Suprapubic skin (tissue), 4 donors: ENCODE measurements at regions not wholly inside any gene's neighbourhood (a gene's known extent, or its start where the extent isn't known, plus 50 kb on each side); places are given as distances from the start of the nearest gene placed in this dataset.

Source experiments
- DNase-seq, 2 donors: peaks; one replicate each; pipeline ENCODE4 v3.0.0-alpha.2; 2019; ENCODE audit warnings: low spot score in 2 of 2
- H3K27ac ChIP-seq: fragments of 200-600 bp; sonication (generic); one replicate; pipeline ENCODE4 v1.5.1; 2019
- H3K27me3 ChIP-seq: fragments of 200-600 bp; sonication (generic); one replicate; pipeline ENCODE4 v1.5.1; 2019
- H3K36me3 ChIP-seq: fragments of 200-600 bp; sonication (generic); one replicate; pipeline ENCODE4 v1.5.1; 2019
- H3K4me1 ChIP-seq: fragments of 200-600 bp; sonication (generic); one replicate; pipeline ENCODE4 v1.5.1; 2019
- H3K4me3 ChIP-seq: fragments of 200-600 bp; sonication (generic); one replicate; pipeline ENCODE4 v1.5.1; 2019; ENCODE audit warnings: mild to moderate bottlenecking
- H3K9me3 ChIP-seq: fragments of 200-600 bp; sonication (generic); one replicate; pipeline ENCODE4 v1.5.1; 2019
- EP300 ChIP-seq: sonication (generic); formaldehyde crosslinking; IDR thresholded peaks from one replicate; pipeline ENCODE4 v1.6.1; 2017; ENCODE audit warnings: antibody characterized with exemption
- POLR2A ChIP-seq, 2 donors: fragments of 450-650 bp; IDR thresholded peaks; one replicate each; pipeline ENCODE4 v1.6.1; 2017; ENCODE audit warnings: antibody characterized with exemption in 2 of 2, mild to moderate bottlenecking in 2 of 2, moderate library complexity in 2 of 2
- POLR2AphosphoS5 ChIP-seq, 3 donors: sonication (generic); formaldehyde crosslinking; IDR thresholded peaks; one replicate each; pipeline ENCODE4 v1.6.1; 2017; ENCODE audit warnings: antibody characterized with exemption in 3 of 3
- WGBS: methylation state at CpG from one replicate; pipeline ENCODE4 v1.1.5; 2018; 5-methylcytosine and 5-hydroxymethylcytosine counted together
- TF ChIP-seq, protein P1 (sequence below), 2 donors: fragments of 200-600 bp in 1 of 2; fragments of 450-650 bp in 1 of 2; sonication (generic) in 1 of 2; IDR thresholded peaks; one replicate each; pipeline ENCODE4 v1.5.1; 2016 to 2019; ENCODE audit warnings: antibody characterized with exemption in 2 of 2, mild to moderate bottlenecking in 1 of 2, moderate library complexity in 1 of 2

DNA sequence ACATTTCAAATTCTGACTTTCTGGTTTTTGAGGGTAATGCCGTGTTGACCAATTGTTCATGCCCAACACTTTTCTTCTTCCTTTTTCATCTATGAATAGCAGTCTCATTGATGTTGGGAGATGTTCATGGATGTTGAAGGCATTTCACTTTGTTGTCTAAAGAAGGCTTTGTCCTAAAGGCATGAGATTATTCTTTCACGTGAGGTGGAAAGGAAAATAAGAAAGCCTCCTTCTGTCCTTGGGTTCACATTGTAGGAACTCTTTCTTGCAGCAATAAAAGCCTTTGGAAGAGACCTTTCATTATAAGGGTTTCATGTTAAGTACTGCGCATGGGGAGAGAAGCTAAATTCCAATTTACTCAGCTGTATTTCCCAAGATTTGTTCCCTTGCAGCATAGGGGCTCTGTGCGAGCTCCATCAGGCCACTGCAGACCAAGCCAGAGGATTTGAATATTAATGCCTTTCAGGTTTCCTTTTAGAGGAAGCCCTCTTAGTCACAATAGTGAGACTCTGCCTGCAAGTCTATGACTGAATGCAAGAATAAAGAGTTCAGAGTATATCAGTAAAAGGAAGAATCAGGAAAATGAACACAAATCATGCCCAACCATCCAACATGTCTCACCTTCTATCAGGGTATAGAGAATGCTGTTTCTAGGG, 274.6 kb downstream of the TMEM38B start:
- no peak for DNase-seq
- 87% methylated on average over 4 of the region's 4 CpGs for WGBS
- H3K4me1 ChIP-seq: no peaks in the 10 kb centered on the region
- no peak overlapping the region for H3K4me3 ChIP-seq
- TF ChIP-seq POLR2AphosphoS5 (IDR thresholded peaks at IDR 0.05): no peak
- no peak for TF ChIP-seq POLR2A (IDR thresholded peaks at IDR 0.05)
- TF ChIP-seq, protein P1, sequence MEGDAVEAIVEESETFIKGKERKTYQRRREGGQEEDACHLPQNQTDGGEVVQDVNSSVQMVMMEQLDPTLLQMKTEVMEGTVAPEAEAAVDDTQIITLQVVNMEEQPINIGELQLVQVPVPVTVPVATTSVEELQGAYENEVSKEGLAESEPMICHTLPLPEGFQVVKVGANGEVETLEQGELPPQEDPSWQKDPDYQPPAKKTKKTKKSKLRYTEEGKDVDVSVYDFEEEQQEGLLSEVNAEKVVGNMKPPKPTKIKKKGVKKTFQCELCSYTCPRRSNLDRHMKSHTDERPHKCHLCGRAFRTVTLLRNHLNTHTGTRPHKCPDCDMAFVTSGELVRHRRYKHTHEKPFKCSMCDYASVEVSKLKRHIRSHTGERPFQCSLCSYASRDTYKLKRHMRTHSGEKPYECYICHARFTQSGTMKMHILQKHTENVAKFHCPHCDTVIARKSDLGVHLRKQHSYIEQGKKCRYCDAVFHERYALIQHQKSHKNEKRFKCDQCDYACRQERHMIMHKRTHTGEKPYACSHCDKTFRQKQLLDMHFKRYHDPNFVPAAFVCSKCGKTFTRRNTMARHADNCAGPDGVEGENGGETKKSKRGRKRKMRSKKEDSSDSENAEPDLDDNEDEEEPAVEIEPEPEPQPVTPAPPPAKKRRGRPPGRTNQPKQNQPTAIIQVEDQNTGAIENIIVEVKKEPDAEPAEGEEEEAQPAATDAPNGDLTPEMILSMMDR (IDR thresholded peaks at IDR 0.05): no peak
- no peak for TF ChIP-seq EP300
- H3K27me3 ChIP-seq: no peaks in the 10 kb centered on the region
- H3K9me3 ChIP-seq: no peaks in the 10 kb centered on the region
- no peaks in the 10 kb centered on the region for H3K36me3 ChIP-seq
- H3K27ac ChIP-seq: no peak overlapping the region

DNA sequence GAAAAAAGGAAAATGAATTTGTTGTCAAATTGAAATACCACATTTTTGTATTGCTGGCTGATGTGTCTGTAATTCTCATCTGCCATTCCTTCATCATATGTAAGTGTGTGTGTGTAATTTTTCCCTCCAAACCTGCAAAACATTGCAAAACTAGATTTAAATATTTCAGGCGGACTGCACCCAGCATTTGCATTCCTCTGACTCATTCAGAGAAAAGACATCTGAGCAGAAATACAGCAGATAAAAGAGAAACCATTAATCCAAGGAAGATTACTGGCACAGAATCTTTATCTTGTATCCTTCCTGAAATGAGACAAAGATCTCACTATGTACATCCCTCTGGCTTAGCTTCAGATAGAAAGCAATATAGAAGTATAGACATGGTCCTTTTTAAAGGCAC, 275.3 kb downstream of the TMEM38B start:
- H3K4me1 ChIP-seq: no peaks in the 10 kb centered on the region
- no peaks in the 10 kb centered on the region for H3K9me3 ChIP-seq
- no peaks in the 10 kb centered on the region for H3K36me3 ChIP-seq
- 24% methylated on average over 1 of the region's 1 CpG for WGBS
- DNase-seq: no peak
- H3K27me3 ChIP-seq: no peaks in the 10 kb centered on the region
- TF ChIP-seq, protein P1 (IDR thresholded peaks at IDR 0.05): no peak
- no peak for TF ChIP-seq POLR2AphosphoS5 (IDR thresholded peaks at IDR 0.05)
- TF ChIP-seq EP300: no peak
- no peak for TF ChIP-seq POLR2A (IDR thresholded peaks at IDR 0.05)
- H3K27ac ChIP-seq: no peak overlapping the region
- no peak overlapping the region for H3K4me3 ChIP-seq

DNA sequence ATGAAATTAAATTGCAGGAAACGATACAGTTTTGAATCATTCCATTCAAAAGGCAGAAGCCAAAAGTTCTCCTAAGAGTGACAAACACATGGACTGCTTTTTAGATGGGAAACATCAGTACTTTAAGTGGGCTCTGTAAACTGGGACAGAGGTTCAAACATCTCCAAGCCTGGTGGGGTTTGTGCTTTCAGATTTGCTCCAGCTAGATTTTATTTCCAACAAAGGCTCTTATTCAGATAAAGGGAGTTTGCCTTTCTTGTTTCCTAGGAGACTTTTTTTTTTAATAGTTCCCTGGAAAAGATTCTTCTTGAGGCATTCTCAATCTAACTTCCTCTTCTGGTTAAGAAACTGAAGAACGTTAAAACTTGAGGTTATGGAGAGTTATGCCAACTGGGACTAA, 277.6 kb downstream of the TMEM38B start:
- Histone ChIP-seq H3K36me3 (no peaks in the 10 kb centered on the region), H3K27ac (peak overlapping the region; percentile 5), H3K9me3 (no peaks in the 10 kb centered on the region), H3K4me3 (no peak overlapping the region), H3K27me3 (no peaks in the 10 kb centered on the region), H3K4me1 (no peaks in the 10 kb centered on the region)
- DNase-seq: no peak
- no peak for TF ChIP-seq EP300
- TF ChIP-seq POLR2AphosphoS5 (IDR thresholded peaks at IDR 0.05): no peak
- no peak for TF ChIP-seq POLR2A (IDR thresholded peaks at IDR 0.05)
- 33% methylated on average over 2 of the region's 2 CpGs for WGBS

DNA sequence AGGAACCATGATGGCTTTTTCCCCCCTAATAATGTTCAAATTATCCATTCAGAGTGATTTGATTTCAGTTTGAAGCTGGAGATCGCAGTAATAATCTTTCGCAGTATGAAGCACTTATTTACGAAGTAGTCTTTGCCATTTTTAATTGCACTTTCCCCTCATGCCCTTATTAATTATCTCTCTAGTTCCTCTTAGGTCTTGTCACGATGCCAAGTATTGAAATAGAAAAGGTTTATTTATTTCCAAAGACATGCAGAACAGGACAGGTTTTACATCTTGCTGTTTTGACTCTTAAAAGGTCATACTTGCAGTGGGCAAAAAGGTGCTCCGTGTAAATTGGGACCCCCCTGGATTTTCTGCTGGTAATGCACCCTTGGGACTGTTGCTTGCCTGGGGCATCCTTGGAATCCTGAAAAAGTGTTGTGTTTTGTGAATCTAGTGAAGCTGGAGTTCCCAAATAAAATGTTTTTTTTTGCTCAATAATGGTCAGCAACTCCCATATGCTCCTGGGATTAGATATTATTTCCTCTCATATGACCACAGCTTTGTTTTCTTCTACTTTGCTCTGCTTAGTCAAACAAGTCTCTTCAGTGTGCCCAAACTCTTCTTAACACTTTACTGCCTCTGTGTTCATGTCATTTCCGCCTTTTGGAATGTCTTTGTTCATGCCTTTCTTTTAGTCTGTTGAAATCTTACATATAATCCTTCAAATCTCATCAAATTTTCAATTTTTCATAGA, 278.3 kb downstream of the TMEM38B start:
- 59% methylated on average over 6 of the region's 6 CpGs for WGBS
- Histone ChIP-seq H3K27ac (peak overlapping the region; percentile 5), H3K4me1 (no peaks in the 10 kb centered on the region), H3K27me3 (no peaks in the 10 kb centered on the region), H3K36me3 (no peaks in the 10 kb centered on the region), H3K9me3 (no peaks in the 10 kb centered on the region), H3K4me3 (no peak overlapping the region)
- TF ChIP-seq EP300: no peak
- TF ChIP-seq, protein P1 (IDR thresholded peaks at IDR 0.05): no peak
- no peak for DNase-seq

DNA sequence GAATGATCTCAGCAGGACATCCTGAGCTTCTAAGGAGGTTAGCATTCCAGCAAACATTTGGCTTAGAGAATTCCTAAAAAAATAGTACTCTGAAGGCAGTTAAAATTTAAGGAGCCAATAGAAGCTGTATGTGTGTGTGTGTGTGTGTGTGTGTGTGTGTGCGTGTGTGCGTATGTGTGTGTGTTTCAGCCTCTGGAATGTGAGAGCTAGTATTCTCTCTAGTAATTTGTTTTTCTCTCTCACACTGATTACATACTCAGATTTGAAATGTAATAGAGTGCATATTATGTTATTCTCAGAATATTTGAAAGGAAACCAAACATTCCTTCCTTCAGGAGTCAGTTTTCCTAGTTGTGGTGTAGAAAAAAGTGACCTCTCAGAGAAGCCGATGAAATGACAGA, 279.6 kb downstream of the TMEM38B start:
- no peaks in the 10 kb centered on the region for H3K27me3 ChIP-seq
- 59% methylated on average over 3 of the region's 3 CpGs for WGBS
- no peaks in the 10 kb centered on the region for H3K36me3 ChIP-seq
- no peak for TF ChIP-seq POLR2AphosphoS5 (IDR thresholded peaks at IDR 0.05)
- TF ChIP-seq POLR2A (IDR thresholded peaks at IDR 0.05): no peak
- TF ChIP-seq EP300: no peak
- TF ChIP-seq, protein P1 (IDR thresholded peaks at IDR 0.05): no peak
- H3K9me3 ChIP-seq: no peaks in the 10 kb centered on the region
- no peak for DNase-seq
- no peak overlapping the region for H3K4me3 ChIP-seq
- H3K4me1 ChIP-seq: no peaks in the 10 kb centered on the region
- H3K27ac ChIP-seq: no peak overlapping the region
